LoVo (cell line): ENCODE measurements at regions not wholly inside any gene's neighbourhood (a gene's known extent, or its start where the extent isn't known, plus 50 kb on each side); places are given as distances from the start of the nearest gene placed in this dataset.
"Not testable (repeated sequence)": the region's sequence is repeated elsewhere in the genome, so short reads cannot be mapped to it uniquely, and the experiment has no call there.

Source experiments
- DNase-seq: peaks from one replicate; pipeline ENCODE4 v3.0.0-alpha.2; 2016; ENCODE audit warnings: low spot score

- DNase-seq, result no peak
These were observed 156.5 kb upstream of the L3MBTL4 start for GRCh38 chr18:6571239-6571602.

GRCh38 chr18:6572192-6572591, 157.3 kb upstream of the ARHGAP28 start:
- not testable (repeated sequence) for DNase-seq

GRCh38 chr18:6574631-6575030, 154.9 kb upstream of the ARHGAP28 start:
- no peak for DNase-seq

GRCh38 chr18:6575908-6576307, 153.6 kb upstream of the ARHGAP28 start:
- DNase-seq, result no peak

GRCh38 chr18:6576718-6577375, 152.7 kb upstream of the ARHGAP28 start:
- DNase-seq, result no peak

- no peak for DNase-seq
These were observed 150.8 kb upstream of the ARHGAP28 start for GRCh38 chr18:6578686-6579085.

GRCh38 chr18:6579486-6579885, 150.0 kb upstream of the ARHGAP28 start:
- DNase-seq, result no peak

- no peak for DNase-seq
These were observed 149.1 kb upstream of the ARHGAP28 start for GRCh38 chr18:6580401-6580800.

GRCh38 chr18:6589923-6590322, 139.6 kb upstream of the ARHGAP28 start:
- DNase-seq, result no peak

GRCh38 chr18:6590326-6590725, 139.2 kb upstream of the ARHGAP28 start:
- DNase-seq, result no peak

- no peak for DNase-seq
These were observed 138.0 kb upstream of the ARHGAP28 start for GRCh38 chr18:6591491-6591890.

GRCh38 chr18:6592522-6592921, 137.0 kb upstream of the ARHGAP28 start:
- no peak for DNase-seq

- no peak for DNase-seq
These were observed 136.2 kb upstream of the ARHGAP28 start for GRCh38 chr18:6593142-6593885.

- DNase-seq, result no peak
These were observed 133.8 kb upstream of the ARHGAP28 start for GRCh38 chr18:6595666-6596065.

- no peak for DNase-seq
These were observed 130.9 kb upstream of the ARHGAP28 start for GRCh38 chr18:6598657-6599056.

- DNase-seq, result no peak
These were observed 128.8 kb upstream of the ARHGAP28 start for GRCh38 chr18:6600667-6601167.

- DNase-seq, result peak; percentile 19
These were observed 128.3 kb upstream of the ARHGAP28 start for GRCh38 chr18:6601241-6601640.

- no peak for DNase-seq
These were observed 127.2 kb upstream of the ARHGAP28 start for GRCh38 chr18:6602365-6602764.

- DNase-seq, result no peak
These were observed 125.0 kb upstream of the ARHGAP28 start for GRCh38 chr18:6604573-6604941.

- no peak for DNase-seq
These were observed 124.2 kb upstream of the ARHGAP28 start for GRCh38 chr18:6605115-6605869.

- no peak for DNase-seq
These were observed 123.0 kb upstream of the ARHGAP28 start for GRCh38 chr18:6606411-6607085.

GRCh38 chr18:6607343-6607742, 122.2 kb upstream of the ARHGAP28 start:
- no peak for DNase-seq
